ENCODE measurements at regions not wholly inside any gene's neighbourhood (a gene's known extent, or its start where the extent isn't known, plus 50 kb on each side); places are given as distances from the start of the nearest gene placed in this dataset.
A peak's percentile ranks its signal among the peaks of the same experiment; 100 is the strongest.

- intact Hi-C loops (cut with DNase I), result loop anchor here in 1 of 2 donors (10.0 kb wide), 2 partner anchors 95 to 295 kb away; partner anchors contain the start of genes HSPA2 and PPP1R36
- H3K4me1 ChIP-seq, result peaks cover 0 to 6% of the 10 kb centered on the region in 2 donors
- no peak for TF ChIP-seq CTCF (IDR thresholded peaks at IDR 0.05)
- H3K9me3 ChIP-seq, result no peaks in the 10 kb centered on the region
- no peaks in the 10 kb centered on the region for H3K36me3 ChIP-seq
- no peak overlapping the region for H3K4me3 ChIP-seq
- H3K27ac ChIP-seq, result no peak overlapping the region
- DNase-seq (no peak), ATAC-seq (no peak)
- peaks cover 0 to 6% of the 10 kb centered on the region in 2 donors for H3K27me3 ChIP-seq
Observed at GRCh38 chr14:64639340-64639821, 64.8 kb upstream of the PLEKHG3 start.

- TF ChIP-seq CTCF (IDR thresholded peaks at IDR 0.05), result no peak
- intact Hi-C loops (cut with DNase I), result no loop called here
- H3K4me3 ChIP-seq, result no peak overlapping the region
- peaks cover 0 to 6% of the 10 kb centered on the region in 2 donors for H3K27me3 ChIP-seq
- H3K9me3 ChIP-seq, result no peaks in the 10 kb centered on the region
- ATAC-seq, result no peak
- H3K36me3 ChIP-seq, result no peaks in the 10 kb centered on the region
- DNase-seq, result no peak
- H3K4me1 ChIP-seq, result peaks cover 0 to 6% of the 10 kb centered on the region in 2 donors
- H3K27ac ChIP-seq, result no peak overlapping the region
Observed at GRCh38 chr14:64640839-64641238, 63.4 kb upstream of the PLEKHG3 start.

- Histone ChIP-seq H3K27ac (no peak overlapping the region), H3K27me3 (peaks cover 0 to 6% of the 10 kb centered on the region in 2 donors), H3K36me3 (no peaks in the 10 kb centered on the region), H3K9me3 (no peaks in the 10 kb centered on the region), H3K4me3 (no peak overlapping the region), H3K4me1 (peaks cover 0 to under 1% of the 10 kb centered on the region in 2 donors)
- no peak for DNase-seq
- ATAC-seq, result no peak
- no peak for TF ChIP-seq CTCF (IDR thresholded peaks at IDR 0.05)
- intact Hi-C loops (cut with DNase I), result no loop called here
Observed at GRCh38 chr14:64641760-64642159, 62.5 kb upstream of the PLEKHG3 start.

GRCh38 chr14:64643709-64644108, 60.5 kb upstream of the PLEKHG3 start:
- Histone ChIP-seq H3K9me3 (no peaks in the 10 kb centered on the region), H3K27ac (no peak overlapping the region), H3K36me3 (no peaks in the 10 kb centered on the region), H3K4me1 (no peaks in the 10 kb centered on the region), H3K27me3 (peaks cover 0 to 6% of the 10 kb centered on the region in 2 donors), H3K4me3 (no peak overlapping the region)
- intact Hi-C loops (cut with DNase I), result no loop called here
- no peak for TF ChIP-seq CTCF (IDR thresholded peaks at IDR 0.05)
- ATAC-seq, result no peak
- no peak for DNase-seq

GRCh38 chr14:64644629-64645028, 59.6 kb upstream of the PLEKHG3 start:
- peak overlapping the region; percentile 8 to 39 for H3K27ac ChIP-seq
- intact Hi-C loops (cut with DNase I), result no loop called here

More at GRCh38 chr14:64644629-64645028, 59.6 kb upstream of the PLEKHG3 start:
- TF ChIP-seq CTCF (IDR thresholded peaks at IDR 0.05), result no peak
- no peaks in the 10 kb centered on the region for H3K4me1 ChIP-seq
- ATAC-seq (no peak), DNase-seq (no peak)
- no peaks in the 10 kb centered on the region for H3K9me3 ChIP-seq
- H3K4me3 ChIP-seq, result no peak overlapping the region
- H3K27me3 ChIP-seq, result peaks cover 0 to 10% of the 10 kb centered on the region in 2 donors
- H3K36me3 ChIP-seq, result no peaks in the 10 kb centered on the region

Measured in left lung (tissue), 4 donors.